Activated T-helper 17 cell treated with anti-CD3 and anti-CD28 coated beads, Interleukin-2, amount 50 U/mL, for 72 hours (primary cell): ENCODE measurements at regions not wholly inside any gene's neighbourhood (a gene's known extent, or its start where the extent isn't known, plus 50 kb on each side); places are given as distances from the start of the nearest gene placed in this dataset.

Experiments used
- ATAC-seq: fragments of 150-1000 bp; cut with Tn5 transposase; replicated peaks from 2 replicates; pipeline ENCODE4 v1.10.0; 2021; ENCODE audit warnings: mild to moderate bottlenecking, moderate library complexity
- H3K27ac Mint-ChIP-seq: one replicate; pipeline ENCODE4 v1.8.0; 2022; ENCODE audit warnings: mixed read lengths
- H3K27me3 Mint-ChIP-seq: one replicate; pipeline ENCODE4 v1.8.0; 2022; ENCODE audit warnings: mixed read lengths
- H3K36me3 Mint-ChIP-seq: one replicate; pipeline ENCODE4 v1.8.0; 2022; ENCODE audit warnings: low read depth, mild to moderate bottlenecking, mixed read lengths
- H3K4me1 Mint-ChIP-seq: one replicate; pipeline ENCODE4 v1.8.0; 2022; ENCODE audit warnings: mixed read lengths
- H3K4me3 Mint-ChIP-seq: one replicate; pipeline ENCODE4 v1.8.0; 2022; ENCODE audit warnings: mild to moderate bottlenecking, mixed read lengths
- H3K9me3 Mint-ChIP-seq: one replicate; pipeline ENCODE4 v1.8.0; 2022; ENCODE audit warnings: mixed read lengths

GRCh38 chr12:75683220-75683619, 171.8 kb upstream of the KRR1 start:
- no peak overlapping the region for H3K4me3 Mint-ChIP-seq
- H3K27ac Mint-ChIP-seq, result no peak overlapping the region
- no peaks in the 10 kb centered on the region for H3K9me3 Mint-ChIP-seq
- ATAC-seq, result no peak
- no peaks in the 10 kb centered on the region for H3K27me3 Mint-ChIP-seq
- peaks cover 7% of the 10 kb centered on the region for H3K4me1 Mint-ChIP-seq
- H3K36me3 Mint-ChIP-seq, result no peaks in the 10 kb centered on the region

GRCh38 chr12:75677522-75677921, 166.1 kb upstream of the KRR1 start:
- H3K36me3 Mint-ChIP-seq, result no peaks in the 10 kb centered on the region
- no peaks in the 10 kb centered on the region for H3K4me1 Mint-ChIP-seq
- no peaks in the 10 kb centered on the region for H3K9me3 Mint-ChIP-seq
- H3K4me3 Mint-ChIP-seq, result no peak overlapping the region
- H3K27me3 Mint-ChIP-seq, result no peaks in the 10 kb centered on the region
- H3K27ac Mint-ChIP-seq, result no peak overlapping the region
- no peak for ATAC-seq

GRCh38 chr12:75674393-75674792, 163.0 kb upstream of the KRR1 start:
- H3K9me3 Mint-ChIP-seq, result no peaks in the 10 kb centered on the region
- no peak overlapping the region for H3K27ac Mint-ChIP-seq
- H3K4me3 Mint-ChIP-seq, result no peak overlapping the region
- H3K27me3 Mint-ChIP-seq, result no peaks in the 10 kb centered on the region
- H3K4me1 Mint-ChIP-seq, result no peaks in the 10 kb centered on the region
- no peak for ATAC-seq
- H3K36me3 Mint-ChIP-seq, result no peaks in the 10 kb centered on the region

GRCh38 chr12:75672200-75672599, 160.8 kb upstream of the KRR1 start:
- no peaks in the 10 kb centered on the region for H3K27me3 Mint-ChIP-seq

GRCh38 chr12:75670216-75670615, 158.8 kb upstream of the KRR1 start:
- no peak overlapping the region for H3K4me3 Mint-ChIP-seq
- no peak for ATAC-seq
- no peaks in the 10 kb centered on the region for H3K4me1 Mint-ChIP-seq
- no peaks in the 10 kb centered on the region for H3K36me3 Mint-ChIP-seq
- H3K27ac Mint-ChIP-seq, result no peak overlapping the region
- no peaks in the 10 kb centered on the region for H3K27me3 Mint-ChIP-seq
- H3K9me3 Mint-ChIP-seq, result no peaks in the 10 kb centered on the region

More at GRCh38 chr12:75672200-75672599, 160.8 kb upstream of the KRR1 start:
- H3K4me3 Mint-ChIP-seq, result no peak overlapping the region
- H3K9me3 Mint-ChIP-seq, result no peaks in the 10 kb centered on the region
- no peak for ATAC-seq
- no peaks in the 10 kb centered on the region for H3K36me3 Mint-ChIP-seq
- no peak overlapping the region for H3K27ac Mint-ChIP-seq
- no peaks in the 10 kb centered on the region for H3K4me1 Mint-ChIP-seq

GRCh38 chr12:75666939-75667334, 155.5 kb upstream of the KRR1 start:
- H3K9me3 Mint-ChIP-seq, result no peaks in the 10 kb centered on the region
- ATAC-seq, result no peak

GRCh38 chr12:75666126-75666938, 154.9 kb upstream of the KRR1 start:
- no peak for ATAC-seq
- H3K36me3 Mint-ChIP-seq, result no peaks in the 10 kb centered on the region
- no peak overlapping the region for H3K4me3 Mint-ChIP-seq
- no peaks in the 10 kb centered on the region for H3K27me3 Mint-ChIP-seq
- H3K27ac Mint-ChIP-seq, result no peak overlapping the region
- H3K4me1 Mint-ChIP-seq, result no peaks in the 10 kb centered on the region
- no peaks in the 10 kb centered on the region for H3K9me3 Mint-ChIP-seq

More at GRCh38 chr12:75666939-75667334, 155.5 kb upstream of the KRR1 start:
- Mint-ChIP-seq H3K4me1 (no peaks in the 10 kb centered on the region), H3K4me3 (no peak overlapping the region), H3K27ac (no peak overlapping the region), H3K27me3 (no peaks in the 10 kb centered on the region), H3K36me3 (no peaks in the 10 kb centered on the region)

- Mint-ChIP-seq H3K36me3 (no peaks in the 10 kb centered on the region), H3K27ac (no peak overlapping the region), H3K4me1 (no peaks in the 10 kb centered on the region), H3K9me3 (no peaks in the 10 kb centered on the region), H3K4me3 (no peak overlapping the region), H3K27me3 (no peaks in the 10 kb centered on the region)
- ATAC-seq, result no peak
Observed at GRCh38 chr12:75665216-75665615, 153.8 kb upstream of the KRR1 start.

- H3K27me3 Mint-ChIP-seq, result no peaks in the 10 kb centered on the region
- no peaks in the 10 kb centered on the region for H3K4me1 Mint-ChIP-seq
- H3K27ac Mint-ChIP-seq, result no peak overlapping the region
- no peak for ATAC-seq
- no peaks in the 10 kb centered on the region for H3K36me3 Mint-ChIP-seq
- no peak overlapping the region for H3K4me3 Mint-ChIP-seq
- no peaks in the 10 kb centered on the region for H3K9me3 Mint-ChIP-seq
Observed at GRCh38 chr12:75662511-75663159, 151.2 kb upstream of the KRR1 start.

- Mint-ChIP-seq H3K27me3 (no peaks in the 10 kb centered on the region), H3K36me3 (no peaks in the 10 kb centered on the region), H3K4me1 (no peaks in the 10 kb centered on the region), H3K27ac (no peak overlapping the region), H3K9me3 (no peaks in the 10 kb centered on the region), H3K4me3 (no peak overlapping the region)
- ATAC-seq, result no peak
Observed at GRCh38 chr12:75661908-75662307, 150.5 kb upstream of the KRR1 start.

- Mint-ChIP-seq H3K36me3 (no peaks in the 10 kb centered on the region), H3K27me3 (no peaks in the 10 kb centered on the region)
Observed at GRCh38 chr12:75660805-75661404, 149.5 kb upstream of the KRR1 start.

GRCh38 chr12:75660107-75660530, 148.7 kb upstream of the KRR1 start:
- Mint-ChIP-seq H3K4me1 (peaks cover 7% of the 10 kb centered on the region), H3K36me3 (no peaks in the 10 kb centered on the region), H3K27me3 (no peaks in the 10 kb centered on the region), H3K9me3 (peaks cover 3% of the 10 kb centered on the region), H3K4me3 (no peak overlapping the region), H3K27ac (no peak overlapping the region)
- ATAC-seq, result peak; percentile 61

More at GRCh38 chr12:75660805-75661404, 149.5 kb upstream of the KRR1 start:
- Mint-ChIP-seq H3K9me3 (no peaks in the 10 kb centered on the region), H3K4me1 (no peaks in the 10 kb centered on the region), H3K4me3 (no peak overlapping the region), H3K27ac (no peak overlapping the region)
- ATAC-seq, result peak; percentile 51

GRCh38 chr12:75658901-75659823, 147.8 kb upstream of the KRR1 start:
- peaks cover 3% of the 10 kb centered on the region for H3K9me3 Mint-ChIP-seq
- H3K4me3 Mint-ChIP-seq, result no peak overlapping the region
- H3K27me3 Mint-ChIP-seq, result no peaks in the 10 kb centered on the region
- no peaks in the 10 kb centered on the region for H3K36me3 Mint-ChIP-seq
- peak; percentile 72 for ATAC-seq
- no peak overlapping the region for H3K27ac Mint-ChIP-seq
- H3K4me1 Mint-ChIP-seq, result peaks cover 10% of the 10 kb centered on the region

GRCh38 chr12:75658286-75658685, 146.9 kb upstream of the KRR1 start:
- no peaks in the 10 kb centered on the region for H3K36me3 Mint-ChIP-seq
- no peak for ATAC-seq
- peaks cover 6% of the 10 kb centered on the region for H3K27me3 Mint-ChIP-seq
- no peak overlapping the region for H3K27ac Mint-ChIP-seq
- H3K4me1 Mint-ChIP-seq, result peaks cover 10% of the 10 kb centered on the region
- no peak overlapping the region for H3K4me3 Mint-ChIP-seq
- H3K9me3 Mint-ChIP-seq, result peaks cover 3% of the 10 kb centered on the region
